CD4-positive, alpha-beta T cell treated with Interleukin-4 for 1 hour (primary cell): ENCODE measurements at regions not wholly inside any gene's neighbourhood (a gene's known extent, or its start where the extent isn't known, plus 50 kb on each side); places are given as distances from the start of the nearest gene placed in this dataset.

Experiments
- DNase-seq, 2 donors: peaks; one replicate each; pipeline ENCODE4 v3.0.0-alpha.2; 2020 to 2022

GRCh38 chr15:69963385-69963784, 134.3 kb downstream of the TLE3 start:
- no peak for DNase-seq

- no peak for DNase-seq
Observed at GRCh38 chr15:69971771-69972170, 125.9 kb downstream of the TLE3 start.

GRCh38 chr15:69972436-69972835, 125.3 kb downstream of the TLE3 start:
- no peak for DNase-seq

- no peak for DNase-seq
Observed at GRCh38 chr15:69973102-69973714, 124.5 kb downstream of the TLE3 start.

GRCh38 chr15:69973880-69974279, 123.8 kb downstream of the TLE3 start:
- no peak for DNase-seq

GRCh38 chr15:69974321-69974720, 123.4 kb downstream of the TLE3 start:
- no peak for DNase-seq

GRCh38 chr15:69976366-69976994, 121.2 kb downstream of the TLE3 start:
- DNase-seq, result peak; percentile 20 to 21

- DNase-seq, result no peak
Observed at GRCh38 chr15:69978603-69979002, 119.1 kb downstream of the TLE3 start.

GRCh38 chr15:69979262-69979661, 118.5 kb downstream of the TLE3 start:
- peak in 1 of 2 donors; percentile 16 for DNase-seq

- peak in 1 of 2 donors; percentile 76 for DNase-seq
Observed at GRCh38 chr15:69979783-69980182, 117.9 kb downstream of the TLE3 start.

- DNase-seq, result no peak
Observed at GRCh38 chr15:69980341-69981059, 117.2 kb downstream of the TLE3 start.

- no peak for DNase-seq
Observed at GRCh38 chr15:69982037-69982436, 115.7 kb downstream of the TLE3 start.

- no peak for DNase-seq
Observed at GRCh38 chr15:69983696-69984265, 113.9 kb downstream of the TLE3 start.

- no peak for DNase-seq
Observed at GRCh38 chr15:69987492-69988489, 109.9 kb downstream of the TLE3 start.

GRCh38 chr15:69988541-69989225, 109.0 kb downstream of the TLE3 start:
- DNase-seq, result no peak

GRCh38 chr15:69990566-69991421, 106.9 kb downstream of the TLE3 start:
- DNase-seq, result no peak

- DNase-seq, result no peak
Observed at GRCh38 chr15:69991551-69991980, 106.2 kb downstream of the TLE3 start.

- DNase-seq, result no peak
Observed at GRCh38 chr15:69992348-69992747, 105.4 kb downstream of the TLE3 start.

GRCh38 chr15:69994429-69995205, 103.1 kb downstream of the TLE3 start:
- DNase-seq, result peak in 1 of 2 donors; percentile 24
